Heart right ventricle (tissue), 16 donors: ENCODE measurements at regions not wholly inside any gene's neighbourhood (a gene's known extent, or its start where the extent isn't known, plus 50 kb on each side); places are given as distances from the start of the nearest gene placed in this dataset.

Experiments used
- ATAC-seq, 8 donors: fragments of 200-7000 bp; cut with Tn5 transposase; one replicate each; pipeline ENCODE4 v1.9.1; 2020; ENCODE audit warnings: mild to moderate bottlenecking in 8 of 8, moderate library complexity in 8 of 8, moderate number of reproducible peaks in 1 of 8
- DNase-seq, 2 donors: peaks; one replicate each; pipeline ENCODE4 v3.0.0-alpha.2; 2020
- H3K27ac ChIP-seq, 10 donors: fragments of 200-600 bp; sonication (generic) in 2 of 10; one replicate each; pipeline versions ENCODE4 v1.5.0 to v1.8.0; 2020 to 2022; ENCODE audit warnings: mild to moderate bottlenecking in 3 of 10
- H3K27me3 ChIP-seq, 7 donors: fragments of 200-600 bp; one replicate each; pipeline ENCODE4 v1.8.0; 2021 to 2022; ENCODE audit warnings: mild to moderate bottlenecking in 2 of 7
- H3K36me3 ChIP-seq, 9 donors: fragments of 200-600 bp; sonication (generic) in 1 of 9; one replicate each; pipeline versions ENCODE4 v1.5.0 to v1.8.0; 2020 to 2022; ENCODE audit warnings: mild to moderate bottlenecking in 2 of 9
- H3K4me1 ChIP-seq, 9 donors: fragments of 200-600 bp; sonication (generic) in 1 of 9; one replicate each; pipeline versions ENCODE4 v1.5.0 to v1.8.0; 2020 to 2022; ENCODE audit warnings: mild to moderate bottlenecking in 4 of 9
- H3K4me3 ChIP-seq, 10 donors: fragments of 200-600 bp; sonication (generic) in 2 of 10; one replicate each; pipeline versions ENCODE4 v1.5.0 to v1.8.0; 2020 to 2022; ENCODE audit warnings: mild to moderate bottlenecking in 7 of 10, moderate library complexity in 2 of 10
- H3K9me3 ChIP-seq, 11 donors: fragments of 200-600 bp in 10 of 11; sonication (generic) in 2 of 11; one replicate each; pipeline versions ENCODE4 v1.5.0 to v1.8.0; 2013 to 2022; ENCODE audit warnings: mild to moderate bottlenecking in 2 of 11, control low read depth in 1 of 11, moderate library complexity in 1 of 11
- WGBS, 2 donors: extraction: QIAGEN DNeasy Blood & Tissue Kit; methylation state at CpG; one replicate each; pipeline ENCODE4 v1.1.7; 2013; ENCODE audit warnings: inconsistent platforms in 1 of 2; 5-methylcytosine and 5-hydroxymethylcytosine counted together
- intact Hi-C, 10 donors: fragments of 100-400 bp; cut with DNase I; formaldehyde crosslinking; loops; one replicate each; pipeline versions ENCODE4 v1.11.1 to v1.14.2; 2022
- TF ChIP-seq, protein P1 (sequence below), 9 donors: fragments of 200-600 bp; sonication (generic) in 2 of 9; IDR thresholded peaks; one replicate each; pipeline versions ENCODE4 v1.5.0 to v1.8.0; 2021 to 2022; ENCODE audit warnings: antibody characterized with exemption in 9 of 9, mild to moderate bottlenecking in 5 of 9, moderate library complexity in 1 of 9
- donor health status: Arrhythmogenic right ventricular cardiomyopathy.
- donor health status: ischemic (EF 13 %, LVEDD 7.1; RV severe dilation, severe dysfunction).
- donor health status: healthy with polysubstance abuse.
- donor health status: DM: no; HTN: yes; CAD: no.
- donor health status: DM: no; HTN: no; CAD: no.
- donor health status: ischemic (EF 25% LVEDD 6.9; RV normal size, moderate dysfunction).
- donor health status: ischemic (EF 25% LVEDD 5.7; RV mildly dilated, moderate dysfunction).
- donor health status: healthy.
- donor health status: DM: yes; HTN: yes; CAD: no.
- donor health status: Ischemic cardiomyopathy.
- donor health status: ischemic (EF 35%, LVEDD 5.7; RV mildly dilated, moderate dysfunction).
- donor health status: nonischemic (EF 11% LVEDD 7.7; RV severe dilation, severe dysfunction).
- donor health status: DM: yes; HTN: yes; CAD: no.
- donor health status: PGD.
- donor health status: ischemic (EF 29% LVEDD 5.4; RV normal size, mild dysfunction).
- donor health status: nonischemic (EF 23%, LVEDD 6.1; RV moderate dilation, normal function).

DNA sequence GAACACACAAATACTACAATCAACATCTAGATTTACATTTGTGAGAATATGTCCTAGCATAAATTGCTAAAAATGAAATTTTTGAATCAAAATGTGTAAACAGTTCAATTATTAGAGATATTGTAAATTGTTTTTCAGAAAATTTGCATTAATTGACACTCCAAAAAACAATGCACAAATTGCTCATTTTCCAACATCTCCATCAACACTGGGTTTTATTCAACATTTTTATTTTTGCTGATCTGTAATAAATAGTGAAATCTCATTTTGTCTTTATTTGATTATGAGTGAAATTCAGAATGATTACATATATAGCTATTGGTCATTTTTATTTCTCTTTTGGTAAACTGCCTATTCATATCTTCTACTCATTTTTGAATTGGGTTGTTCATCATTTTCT, 120.0 kb upstream of the GRIA3 start:
- DNase-seq = no peak
- H3K27ac ChIP-seq = no peak overlapping the region
- H3K4me3 ChIP-seq = no peak overlapping the region
- no peaks in the 10 kb centered on the region for H3K9me3 ChIP-seq
- no peaks in the 10 kb centered on the region for H3K27me3 ChIP-seq
- TF ChIP-seq, protein P1, sequence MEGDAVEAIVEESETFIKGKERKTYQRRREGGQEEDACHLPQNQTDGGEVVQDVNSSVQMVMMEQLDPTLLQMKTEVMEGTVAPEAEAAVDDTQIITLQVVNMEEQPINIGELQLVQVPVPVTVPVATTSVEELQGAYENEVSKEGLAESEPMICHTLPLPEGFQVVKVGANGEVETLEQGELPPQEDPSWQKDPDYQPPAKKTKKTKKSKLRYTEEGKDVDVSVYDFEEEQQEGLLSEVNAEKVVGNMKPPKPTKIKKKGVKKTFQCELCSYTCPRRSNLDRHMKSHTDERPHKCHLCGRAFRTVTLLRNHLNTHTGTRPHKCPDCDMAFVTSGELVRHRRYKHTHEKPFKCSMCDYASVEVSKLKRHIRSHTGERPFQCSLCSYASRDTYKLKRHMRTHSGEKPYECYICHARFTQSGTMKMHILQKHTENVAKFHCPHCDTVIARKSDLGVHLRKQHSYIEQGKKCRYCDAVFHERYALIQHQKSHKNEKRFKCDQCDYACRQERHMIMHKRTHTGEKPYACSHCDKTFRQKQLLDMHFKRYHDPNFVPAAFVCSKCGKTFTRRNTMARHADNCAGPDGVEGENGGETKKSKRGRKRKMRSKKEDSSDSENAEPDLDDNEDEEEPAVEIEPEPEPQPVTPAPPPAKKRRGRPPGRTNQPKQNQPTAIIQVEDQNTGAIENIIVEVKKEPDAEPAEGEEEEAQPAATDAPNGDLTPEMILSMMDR (IDR thresholded peaks at IDR 0.05) = no peak
- intact Hi-C loops = no loop called here
- no peak for ATAC-seq
- no peaks in the 10 kb centered on the region for H3K36me3 ChIP-seq
- no peaks in the 10 kb centered on the region for H3K4me1 ChIP-seq

DNA sequence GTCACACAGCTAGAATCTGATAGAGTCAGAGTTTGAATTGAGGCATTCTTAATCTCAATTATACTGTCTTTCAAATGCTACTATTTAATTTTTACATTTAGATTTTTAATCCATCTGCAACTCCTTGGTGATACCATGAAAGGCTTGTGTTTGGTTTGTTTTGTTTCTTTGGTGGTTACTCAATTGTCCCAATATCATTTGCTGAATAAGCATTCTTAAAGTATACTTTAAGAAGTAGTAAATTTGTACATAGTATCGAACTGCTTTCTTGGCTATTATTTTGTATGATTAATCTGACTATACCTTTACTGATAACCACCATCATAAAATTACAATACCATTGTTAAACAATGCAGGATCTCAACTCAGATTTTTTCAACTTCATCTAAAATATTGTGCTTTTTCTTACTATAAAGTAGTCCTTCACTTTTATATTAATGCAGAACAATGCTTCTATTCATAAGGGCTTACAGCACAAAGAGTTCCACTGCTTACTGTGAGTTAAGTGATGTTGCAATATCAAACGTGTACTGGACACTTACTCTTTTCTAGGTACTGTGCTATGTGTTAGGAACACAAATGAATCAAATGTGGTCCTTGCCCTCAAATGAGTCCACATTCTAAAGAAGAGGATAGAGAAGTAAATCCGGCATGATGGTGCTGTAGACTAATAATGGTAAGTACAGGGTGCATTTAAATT, 111.2 kb upstream of the GRIA3 start:
- Histone ChIP-seq H3K4me1 (no peaks in the 10 kb centered on the region), H3K27ac (no peak overlapping the region), H3K36me3 (no peaks in the 10 kb centered on the region), H3K9me3 (no peaks in the 10 kb centered on the region), H3K4me3 (no peak overlapping the region), H3K27me3 (no peaks in the 10 kb centered on the region)
- ATAC-seq = no peak
- intact Hi-C loops = no loop called here
- TF ChIP-seq, protein P1 (IDR thresholded peaks at IDR 0.05) = no peak
- 76 to 78% methylated on average over 3 of the region's 3 CpGs for WGBS, 2 donors
- no peak for DNase-seq

DNA sequence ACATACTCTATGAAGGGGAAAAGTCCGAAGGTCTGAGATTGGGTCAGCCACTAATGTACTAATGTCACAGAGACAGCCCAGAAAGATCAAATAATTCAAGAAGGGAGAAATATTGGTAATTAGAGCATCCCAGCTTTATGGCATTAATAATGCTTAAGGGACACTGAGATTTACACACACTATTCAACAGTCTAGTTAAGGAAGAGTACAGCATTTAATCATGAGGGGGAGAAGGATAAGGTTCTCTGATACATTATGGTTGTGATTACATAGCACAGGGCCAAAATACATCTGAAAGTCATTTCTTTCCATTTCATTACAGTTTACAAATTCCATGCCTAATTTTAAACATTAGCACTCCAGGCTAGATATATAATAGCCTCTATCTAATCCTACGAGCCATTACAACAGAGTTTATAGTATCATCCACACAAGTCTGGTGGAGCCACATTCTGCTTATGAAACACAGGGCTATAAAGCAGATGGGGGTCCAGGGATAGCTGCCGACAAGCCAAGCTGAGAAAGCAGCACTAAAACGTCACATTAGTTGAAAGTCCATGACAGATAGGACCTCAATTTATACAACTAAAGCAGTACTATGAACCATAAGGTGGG, 108.0 kb upstream of the GRIA3 start:
- TF ChIP-seq, protein P1 (IDR thresholded peaks at IDR 0.05) = no peak
- H3K4me3 ChIP-seq = no peak overlapping the region
- no peaks in the 10 kb centered on the region for H3K4me1 ChIP-seq
- no peaks in the 10 kb centered on the region for H3K27me3 ChIP-seq
- no peak for ATAC-seq
- no peak for DNase-seq
- H3K27ac ChIP-seq = no peak overlapping the region
- 64 to 67% methylated on average over 4 of the region's 4 CpGs for WGBS, 2 donors
- intact Hi-C loops = no loop called here
- H3K9me3 ChIP-seq = no peaks in the 10 kb centered on the region
- H3K36me3 ChIP-seq = no peaks in the 10 kb centered on the region

DNA sequence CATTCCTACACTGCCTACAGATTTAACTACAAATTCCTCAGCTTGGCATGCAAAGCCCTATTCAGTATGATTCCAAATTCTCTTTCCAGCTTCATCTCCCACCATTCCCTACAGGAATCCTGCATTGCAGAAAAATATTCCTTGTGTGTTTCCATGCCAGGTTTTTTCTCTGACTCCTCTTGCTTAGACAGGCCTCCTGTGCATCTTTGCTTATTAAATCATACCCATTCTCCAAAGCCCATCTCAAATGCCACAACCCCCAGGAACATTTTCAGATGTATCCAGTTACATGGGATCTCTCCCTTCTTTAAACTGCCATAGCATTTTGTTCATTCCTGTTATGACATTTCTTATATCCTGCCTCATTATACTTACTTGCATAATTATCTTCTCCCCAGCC, 106.4 kb upstream of the GRIA3 start:
- no peak for ATAC-seq
- Histone ChIP-seq H3K27me3 (no peaks in the 10 kb centered on the region), H3K9me3 (no peaks in the 10 kb centered on the region)

More for the DNA sequence above, 106.4 kb upstream of the GRIA3 start:
- DNase-seq = no peak
- TF ChIP-seq, protein P1 (IDR thresholded peaks at IDR 0.05) = no peak
- Histone ChIP-seq H3K4me3 (no peak overlapping the region), H3K36me3 (no peaks in the 10 kb centered on the region), H3K4me1 (no peaks in the 10 kb centered on the region), H3K27ac (no peak overlapping the region)
- intact Hi-C loops = no loop called here
